ENCODE measurements at regions not wholly inside any gene's neighbourhood (a gene's known extent, or its start where the extent isn't known, plus 50 kb on each side); places are given as distances from the start of the nearest gene placed in this dataset.

- TF ChIP-seq, protein P1, sequence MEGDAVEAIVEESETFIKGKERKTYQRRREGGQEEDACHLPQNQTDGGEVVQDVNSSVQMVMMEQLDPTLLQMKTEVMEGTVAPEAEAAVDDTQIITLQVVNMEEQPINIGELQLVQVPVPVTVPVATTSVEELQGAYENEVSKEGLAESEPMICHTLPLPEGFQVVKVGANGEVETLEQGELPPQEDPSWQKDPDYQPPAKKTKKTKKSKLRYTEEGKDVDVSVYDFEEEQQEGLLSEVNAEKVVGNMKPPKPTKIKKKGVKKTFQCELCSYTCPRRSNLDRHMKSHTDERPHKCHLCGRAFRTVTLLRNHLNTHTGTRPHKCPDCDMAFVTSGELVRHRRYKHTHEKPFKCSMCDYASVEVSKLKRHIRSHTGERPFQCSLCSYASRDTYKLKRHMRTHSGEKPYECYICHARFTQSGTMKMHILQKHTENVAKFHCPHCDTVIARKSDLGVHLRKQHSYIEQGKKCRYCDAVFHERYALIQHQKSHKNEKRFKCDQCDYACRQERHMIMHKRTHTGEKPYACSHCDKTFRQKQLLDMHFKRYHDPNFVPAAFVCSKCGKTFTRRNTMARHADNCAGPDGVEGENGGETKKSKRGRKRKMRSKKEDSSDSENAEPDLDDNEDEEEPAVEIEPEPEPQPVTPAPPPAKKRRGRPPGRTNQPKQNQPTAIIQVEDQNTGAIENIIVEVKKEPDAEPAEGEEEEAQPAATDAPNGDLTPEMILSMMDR (IDR thresholded peaks at IDR 0.05), result no peak
- no peak for TF ChIP-seq ZFX (IDR thresholded peaks at IDR 0.05; ENCODE audit: borderline replicate concordance)
These were observed 443.5 kb upstream of the IGFBP7 start for GRCh38 chr4:57553728-57554127.

Data from 22Rv1 (cell line).